ENCODE measurements at regions not wholly inside any gene's neighbourhood (a gene's known extent, or its start where the extent isn't known, plus 50 kb on each side); places are given as distances from the start of the nearest gene placed in this dataset.

GRCh38 chrX:137746289-137746688 lies 180.4 kb downstream of the ZIC3 start:
- no peaks in the 10 kb centered on the region for H3K27me3 ChIP-seq
- WGBS, 2 donors (ENCODE audit: low coverage in 1 of 2): 40 to 54% methylated on average over 1 of the region's 1 CpG
- no peak overlapping the region for H3K27ac ChIP-seq
- H3K4me1 ChIP-seq: no peaks in the 10 kb centered on the region
- H3K36me3 ChIP-seq: no peaks in the 10 kb centered on the region
- ATAC-seq: no peak
- no peak for TF ChIP-seq POLR2AphosphoS5 (IDR thresholded peaks at IDR 0.05)
- H3K4me3 ChIP-seq: no peak overlapping the region
- no peaks in the 10 kb centered on the region for H3K9me3 ChIP-seq

GRCh38 chrX:137747244-137748043 lies 181.5 kb downstream of the ZIC3 start:
- ATAC-seq: no peak
- no peaks in the 10 kb centered on the region for H3K4me1 ChIP-seq
- WGBS, 2 donors (ENCODE audit: low coverage in 1 of 2): 16 to 17% methylated on average over 14 of the region's 14 CpGs
- no peaks in the 10 kb centered on the region for H3K9me3 ChIP-seq
- no peak for TF ChIP-seq EP300 (IDR thresholded peaks at IDR 0.05)
- no peak for TF ChIP-seq POLR2A (IDR thresholded peaks at IDR 0.05)
- no peak for TF ChIP-seq POLR2AphosphoS5 (IDR thresholded peaks at IDR 0.05)
- TF ChIP-seq CTCF (IDR thresholded peaks at IDR 0.05): no peak
- H3K36me3 ChIP-seq: no peaks in the 10 kb centered on the region
- H3K27ac ChIP-seq: no peak overlapping the region
- H3K27me3 ChIP-seq: no peaks in the 10 kb centered on the region
- H3K4me3 ChIP-seq: no peak overlapping the region

GRCh38 chrX:137748827-137749226 lies 182.9 kb downstream of the ZIC3 start:
- WGBS, 2 donors (ENCODE audit: low coverage in 1 of 2): 15 to 50% methylated on average over 4 to 5 of the region's 7 CpGs
- Histone ChIP-seq H3K36me3 (no peaks in the 10 kb centered on the region), H3K4me3 (no peak overlapping the region), H3K9me3 (no peaks in the 10 kb centered on the region), H3K27me3 (no peaks in the 10 kb centered on the region), H3K27ac (no peak overlapping the region), H3K4me1 (no peaks in the 10 kb centered on the region)
- ATAC-seq: no peak
- TF ChIP-seq CTCF (IDR thresholded peaks at IDR 0.05): no peak
- TF ChIP-seq POLR2AphosphoS5 (IDR thresholded peaks at IDR 0.05): no peak
- TF ChIP-seq EP300 (IDR thresholded peaks at IDR 0.05): no peak
- TF ChIP-seq POLR2A (IDR thresholded peaks at IDR 0.05): no peak

GRCh38 chrX:137749246-137749645 lies 183.3 kb downstream of the ZIC3 start:
- 20% methylated on average over 1 of the region's 3 CpGs; no CpG with 5 or more reads in 1 of the 2 donors for WGBS, 2 donors (ENCODE audit: low coverage in 1 of 2)
- no peak overlapping the region for H3K4me3 ChIP-seq
- H3K4me1 ChIP-seq: no peaks in the 10 kb centered on the region
- no peaks in the 10 kb centered on the region for H3K9me3 ChIP-seq
- H3K27me3 ChIP-seq: no peaks in the 10 kb centered on the region
- ATAC-seq: no peak
- no peak overlapping the region for H3K27ac ChIP-seq
- no peaks in the 10 kb centered on the region for H3K36me3 ChIP-seq
- TF ChIP-seq EP300 (IDR thresholded peaks at IDR 0.05) (no peak), POLR2A (IDR thresholded peaks at IDR 0.05) (no peak), CTCF (IDR thresholded peaks at IDR 0.05) (no peak), POLR2AphosphoS5 (IDR thresholded peaks at IDR 0.05) (no peak)

- TF ChIP-seq CTCF (IDR thresholded peaks at IDR 0.05) (no peak), POLR2A (IDR thresholded peaks at IDR 0.05) (no peak), EP300 (IDR thresholded peaks at IDR 0.05) (no peak)
- ATAC-seq: no peak
- Histone ChIP-seq H3K36me3 (no peaks in the 10 kb centered on the region), H3K27ac (no peak overlapping the region), H3K4me1 (no peaks in the 10 kb centered on the region), H3K9me3 (peaks cover 0 to 9% (median 0%) of the 10 kb centered on the region in 3 donors), H3K4me3 (no peak overlapping the region), H3K27me3 (no peaks in the 10 kb centered on the region)
- 55 to 62% methylated on average over 2 of the region's 2 CpGs for WGBS, 2 donors (ENCODE audit: low coverage in 1 of 2)
Observed at GRCh38 chrX:137771537-137771936, 205.6 kb downstream of the ZIC3 start.
